Gastrocnemius medialis (tissue), 4 donors: ENCODE measurements at regions not wholly inside any gene's neighbourhood (a gene's known extent, or its start where the extent isn't known, plus 50 kb on each side); places are given as distances from the start of the nearest gene placed in this dataset.

ENCODE experiments used
- ATAC-seq, 2 donors: fragments of 150-250 bp; one replicate each; pipeline ENCODE4 v1.9.1; 2016
- DNase-seq, 2 donors: peaks; one replicate each; pipeline ENCODE4 v3.0.0-alpha.2; 2019
- H3K27ac ChIP-seq, 4 donors: fragments of 200-600 bp; sonication (generic); 1 replicate in 1 of 4; 2 replicates in 3 of 4; pipeline ENCODE4 v1.5.1; 2016 to 2018; ENCODE audit warnings: mild to moderate bottlenecking in 2 of 4, moderate library complexity in 1 of 4
- H3K27me3 ChIP-seq, 3 donors: fragments of 200-600 bp; sonication (generic) in 2 of 3; 1 replicate in 1 of 3; 2 replicates in 2 of 3; pipeline versions ENCODE4 v1.5.1 to v1.6.0; 2016 to 2019; ENCODE audit warnings: mild to moderate bottlenecking in 1 of 3, moderate library complexity in 1 of 3
- H3K36me3 ChIP-seq, 2 donors: fragments of 200-600 bp; sonication (generic) in 1 of 2; one replicate each; pipeline ENCODE4 v1.5.1; 2017 to 2018
- H3K4me1 ChIP-seq, 2 donors: fragments of 200-600 bp; sonication (generic) in 1 of 2; one replicate each; pipeline ENCODE4 v1.5.1; 2016 to 2017; ENCODE audit warnings: mild to moderate bottlenecking in 2 of 2
- H3K4me3 ChIP-seq, 4 donors: fragments of 200-600 bp; sonication (generic) in 3 of 4; 1 replicate in 1 of 4; 2 replicates in 3 of 4; pipeline ENCODE4 v1.5.1; 2016 to 2019; ENCODE audit warnings: mild to moderate bottlenecking in 2 of 4
- H3K9me3 ChIP-seq, 3 donors: fragments of 200-600 bp; sonication (generic) in 2 of 3; 1 replicate in 1 of 3; 2 replicates in 2 of 3; pipeline ENCODE4 v1.5.1; 2016 to 2019
- CTCF ChIP-seq, 5 experiments: fragments of 450-650 bp in 3 of 5; fragments of 200-600 bp in 2 of 5; sonication (generic) in 2 of 5; IDR thresholded peaks in 4 of 5; conservative IDR thresholded peaks in 1 of 5; 1 replicate in 4 of 5; 2 replicates in 1 of 5; pipeline ENCODE4 v1.5.1; 2016 to 2019; ENCODE audit warnings: antibody characterized with exemption in 5 of 5, mild to moderate bottlenecking in 3 of 5, moderate library complexity in 3 of 5
- POLR2A ChIP-seq, 2 donors: fragments of 450-650 bp; IDR thresholded peaks; one replicate each; pipeline ENCODE4 v1.6.1; 2017; ENCODE audit warnings: antibody characterized with exemption in 2 of 2, mild to moderate bottlenecking in 2 of 2, moderate library complexity in 2 of 2
- in situ Hi-C, 4 donors: fragments of 200-750 bp; cut with MboI; loops; one replicate each; pipeline versions ENCODE4 v1.15.0 to v1.8.0; 2017; ENCODE audit warnings: low sequenced_read_pairs in 4 of 4
- intact Hi-C: fragments of 100-400 bp; cut with DNase I; formaldehyde crosslinking; loops from one replicate; pipeline ENCODE4 v1.15.1; 2023; ENCODE audit warnings: low total_unique reads

GRCh38 chr4:38605753-38606586 is 58.0 kb upstream of the KLF3 start:
- Histone ChIP-seq H3K9me3 (no peaks in the 10 kb centered on the region), H3K27me3 (no peaks in the 10 kb centered on the region), H3K36me3 (no peaks in the 10 kb centered on the region), H3K27ac (peak overlapping the region in 2 of 4 donors; percentile 33 to 61), H3K4me1 (peaks cover 7 to 13% of the 10 kb centered on the region in 2 donors), H3K4me3 (no peak overlapping the region)
- DNase-seq, result no peak
- peak; percentile 85 for ATAC-seq
- no peak for TF ChIP-seq CTCF (IDR thresholded peaks at IDR 0.05 in 4 of 5, conservative IDR thresholded peaks at IDR 0.05 in 1 of 5)
- no peak for TF ChIP-seq POLR2A (IDR thresholded peaks at IDR 0.05)
- in situ Hi-C loops, result no loop called here
- intact Hi-C loops, result no loop called here

GRCh38 chr4:38606587-38606905 is 57.5 kb upstream of the KLF3 start:
- Histone ChIP-seq H3K4me3 (no peak overlapping the region), H3K36me3 (no peaks in the 10 kb centered on the region), H3K27ac (peak overlapping the region in 1 of 4 donors; percentile 61), H3K4me1 (peaks cover 3 to 8% of the 10 kb centered on the region in 2 donors), H3K27me3 (no peaks in the 10 kb centered on the region), H3K9me3 (no peaks in the 10 kb centered on the region)
- intact Hi-C loops (no loop called here), in situ Hi-C loops (no loop called here)
- no peak for ATAC-seq
- no peak for DNase-seq
- TF ChIP-seq CTCF (IDR thresholded peaks at IDR 0.05 in 4 of 5, conservative IDR thresholded peaks at IDR 0.05 in 1 of 5), result no peak
- no peak for TF ChIP-seq POLR2A (IDR thresholded peaks at IDR 0.05)

- intact Hi-C loops (no loop called here), in situ Hi-C loops (no loop called here)
- no peak for ATAC-seq
- H3K27ac ChIP-seq, result no peak overlapping the region
- no peaks in the 10 kb centered on the region for H3K36me3 ChIP-seq
- no peak overlapping the region for H3K4me3 ChIP-seq
- no peak for TF ChIP-seq CTCF (IDR thresholded peaks at IDR 0.05 in 4 of 5, conservative IDR thresholded peaks at IDR 0.05 in 1 of 5)
- peaks cover 3 to 13% of the 10 kb centered on the region in 2 donors for H3K4me1 ChIP-seq
- DNase-seq, result no peak
- H3K9me3 ChIP-seq, result no peaks in the 10 kb centered on the region
- no peaks in the 10 kb centered on the region for H3K27me3 ChIP-seq
Observed at GRCh38 chr4:38609614-38610013, 54.4 kb upstream of the KLF3 start.

- no peaks in the 10 kb centered on the region for H3K27me3 ChIP-seq
- H3K4me3 ChIP-seq, result no peak overlapping the region
- TF ChIP-seq POLR2A (IDR thresholded peaks at IDR 0.05), result no peak
- TF ChIP-seq CTCF (IDR thresholded peaks at IDR 0.05 in 4 of 5, conservative IDR thresholded peaks at IDR 0.05 in 1 of 5), result no peak
- H3K36me3 ChIP-seq, result no peaks in the 10 kb centered on the region
- in situ Hi-C loops, result no loop called here
- H3K4me1 ChIP-seq, result peaks cover 3 to 13% of the 10 kb centered on the region in 2 donors
- no peak overlapping the region for H3K27ac ChIP-seq
- no peaks in the 10 kb centered on the region for H3K9me3 ChIP-seq
- DNase-seq, result no peak
- ATAC-seq, result no peak
- intact Hi-C loops, result no loop called here
Observed at GRCh38 chr4:38610521-38610920, 53.5 kb upstream of the KLF3 start.
